ENCODE measurements at regions not wholly inside any gene's neighbourhood (a gene's known extent, or its start where the extent isn't known, plus 50 kb on each side); places are given as distances from the start of the nearest gene placed in this dataset.

GRCh38 chr13:104701591-104701990, 1635.4 kb upstream of the SLC10A2 start:
- TF ChIP-seq, protein P1, sequence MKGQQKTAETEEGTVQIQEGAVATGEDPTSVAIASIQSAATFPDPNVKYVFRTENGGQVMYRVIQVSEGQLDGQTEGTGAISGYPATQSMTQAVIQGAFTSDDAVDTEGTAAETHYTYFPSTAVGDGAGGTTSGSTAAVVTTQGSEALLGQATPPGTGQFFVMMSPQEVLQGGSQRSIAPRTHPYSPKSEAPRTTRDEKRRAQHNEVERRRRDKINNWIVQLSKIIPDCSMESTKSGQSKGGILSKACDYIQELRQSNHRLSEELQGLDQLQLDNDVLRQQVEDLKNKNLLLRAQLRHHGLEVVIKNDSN (IDR thresholded peaks at IDR 0.05): no peak
- TF ChIP-seq TCF12 (IDR thresholded peaks at IDR 0.05; ENCODE audit: low read depth) (no peak), TEAD4 (IDR thresholded peaks at IDR 0.05) (no peak)

DNA sequence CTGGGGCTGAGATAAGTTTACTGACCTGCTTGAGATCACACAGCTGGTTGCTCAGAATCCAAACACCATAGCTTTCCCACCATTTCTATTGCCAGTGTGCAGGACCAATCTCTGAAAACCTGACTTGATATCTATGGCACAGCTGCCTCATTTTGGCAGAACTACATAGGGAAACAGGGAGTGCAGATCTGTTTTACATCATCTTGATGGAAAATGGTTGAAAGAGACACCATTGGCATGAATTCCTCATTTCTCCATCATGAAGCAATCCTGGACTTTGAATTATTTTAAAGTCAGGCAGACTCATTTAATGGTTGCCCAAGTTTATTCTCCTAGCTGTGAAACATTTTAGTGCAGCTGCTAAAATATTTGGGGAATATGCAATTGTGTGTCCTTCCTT, 1628.2 kb upstream of the SLC10A2 start:
- no peak for TF ChIP-seq CREB1 (IDR thresholded peaks at IDR 0.05; ENCODE audit: low read depth)
- TF ChIP-seq TEAD4 (IDR thresholded peaks at IDR 0.05): no peak
- no peak for TF ChIP-seq TAF1 (IDR thresholded peaks at IDR 0.05; ENCODE audit: low read depth)
- TF ChIP-seq TCF12 (IDR thresholded peaks at IDR 0.05; ENCODE audit: low read depth): no peak
- no peak for TF ChIP-seq EP300 (IDR thresholded peaks at IDR 0.05; ENCODE audit: borderline replicate concordance)
- TF ChIP-seq, protein P2, sequence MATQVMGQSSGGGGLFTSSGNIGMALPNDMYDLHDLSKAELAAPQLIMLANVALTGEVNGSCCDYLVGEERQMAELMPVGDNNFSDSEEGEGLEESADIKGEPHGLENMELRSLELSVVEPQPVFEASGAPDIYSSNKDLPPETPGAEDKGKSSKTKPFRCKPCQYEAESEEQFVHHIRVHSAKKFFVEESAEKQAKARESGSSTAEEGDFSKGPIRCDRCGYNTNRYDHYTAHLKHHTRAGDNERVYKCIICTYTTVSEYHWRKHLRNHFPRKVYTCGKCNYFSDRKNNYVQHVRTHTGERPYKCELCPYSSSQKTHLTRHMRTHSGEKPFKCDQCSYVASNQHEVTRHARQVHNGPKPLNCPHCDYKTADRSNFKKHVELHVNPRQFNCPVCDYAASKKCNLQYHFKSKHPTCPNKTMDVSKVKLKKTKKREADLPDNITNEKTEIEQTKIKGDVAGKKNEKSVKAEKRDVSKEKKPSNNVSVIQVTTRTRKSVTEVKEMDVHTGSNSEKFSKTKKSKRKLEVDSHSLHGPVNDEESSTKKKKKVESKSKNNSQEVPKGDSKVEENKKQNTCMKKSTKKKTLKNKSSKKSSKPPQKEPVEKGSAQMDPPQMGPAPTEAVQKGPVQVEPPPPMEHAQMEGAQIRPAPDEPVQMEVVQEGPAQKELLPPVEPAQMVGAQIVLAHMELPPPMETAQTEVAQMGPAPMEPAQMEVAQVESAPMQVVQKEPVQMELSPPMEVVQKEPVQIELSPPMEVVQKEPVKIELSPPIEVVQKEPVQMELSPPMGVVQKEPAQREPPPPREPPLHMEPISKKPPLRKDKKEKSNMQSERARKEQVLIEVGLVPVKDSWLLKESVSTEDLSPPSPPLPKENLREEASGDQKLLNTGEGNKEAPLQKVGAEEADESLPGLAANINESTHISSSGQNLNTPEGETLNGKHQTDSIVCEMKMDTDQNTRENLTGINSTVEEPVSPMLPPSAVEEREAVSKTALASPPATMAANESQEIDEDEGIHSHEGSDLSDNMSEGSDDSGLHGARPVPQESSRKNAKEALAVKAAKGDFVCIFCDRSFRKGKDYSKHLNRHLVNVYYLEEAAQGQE (IDR thresholded peaks at IDR 0.05; ENCODE audit: low read depth): no peak
- no peak for TF ChIP-seq ZBTB7A (IDR thresholded peaks at IDR 0.05; ENCODE audit: low read depth)
- TF ChIP-seq, protein P1 (IDR thresholded peaks at IDR 0.05): no peak
- TF ChIP-seq RAD21 (IDR thresholded peaks at IDR 0.05; ENCODE audit: low read depth): no peak
- no peak for TF ChIP-seq YY1 (IDR thresholded peaks at IDR 0.05; ENCODE audit: low read depth)

GRCh38 chr13:104693126-104693525, 1626.9 kb upstream of the SLC10A2 start:
- TF ChIP-seq FOXM1 (IDR thresholded peaks at IDR 0.05; ENCODE audit: borderline replicate concordance, low read depth) (no peak), TEAD4 (IDR thresholded peaks at IDR 0.05) (no peak), CEBPB (IDR thresholded peaks at IDR 0.05) (no peak), CREB1 (IDR thresholded peaks at IDR 0.05; ENCODE audit: low read depth) (no peak), MAX (IDR thresholded peaks at IDR 0.05) (no peak), RAD21 (IDR thresholded peaks at IDR 0.05; ENCODE audit: low read depth) (no peak), ZBTB7A (IDR thresholded peaks at IDR 0.05; ENCODE audit: low read depth) (no peak), EP300 (IDR thresholded peaks at IDR 0.05; ENCODE audit: borderline replicate concordance) (no peak), TCF12 (IDR thresholded peaks at IDR 0.05; ENCODE audit: low read depth) (no peak), TAF1 (IDR thresholded peaks at IDR 0.05; ENCODE audit: low read depth) (no peak), NFIC (IDR thresholded peaks at IDR 0.05) (no peak), YY1 (IDR thresholded peaks at IDR 0.05; ENCODE audit: low read depth) (no peak), EGR1 (IDR thresholded peaks at IDR 0.05) (no peak)
- TF ChIP-seq, protein P1 (IDR thresholded peaks at IDR 0.05): no peak
- TF ChIP-seq, protein P2 (IDR thresholded peaks at IDR 0.05; ENCODE audit: low read depth): no peak

GRCh38 chr13:104691767-104692467, 1625.7 kb upstream of the SLC10A2 start:
- TF ChIP-seq TEAD4 (IDR thresholded peaks at IDR 0.05): no peak
- no peak for TF ChIP-seq YY1 (IDR thresholded peaks at IDR 0.05; ENCODE audit: low read depth)
- no peak for TF ChIP-seq EP300 (IDR thresholded peaks at IDR 0.05; ENCODE audit: borderline replicate concordance)
- TF ChIP-seq CREB1 (IDR thresholded peaks at IDR 0.05; ENCODE audit: low read depth): no peak
- TF ChIP-seq, protein P2 (IDR thresholded peaks at IDR 0.05; ENCODE audit: low read depth): no peak
- TF ChIP-seq MAX (IDR thresholded peaks at IDR 0.05): no peak
- no peak for TF ChIP-seq EGR1 (IDR thresholded peaks at IDR 0.05)
- no peak for TF ChIP-seq TCF12 (IDR thresholded peaks at IDR 0.05; ENCODE audit: low read depth)
- no peak for TF ChIP-seq RAD21 (IDR thresholded peaks at IDR 0.05; ENCODE audit: low read depth)
- TF ChIP-seq FOXM1 (IDR thresholded peaks at IDR 0.05; ENCODE audit: borderline replicate concordance, low read depth): no peak
- no peak for TF ChIP-seq TAF1 (IDR thresholded peaks at IDR 0.05; ENCODE audit: low read depth)
- no peak for TF ChIP-seq CEBPB (IDR thresholded peaks at IDR 0.05)
- TF ChIP-seq, protein P1 (IDR thresholded peaks at IDR 0.05): no peak
- TF ChIP-seq NFIC (IDR thresholded peaks at IDR 0.05): no peak
- TF ChIP-seq ZBTB7A (IDR thresholded peaks at IDR 0.05; ENCODE audit: low read depth): no peak
